Skeletal muscle satellite cell (primary cell): ENCODE measurements at regions not wholly inside any gene's neighbourhood (a gene's known extent, or its start where the extent isn't known, plus 50 kb on each side); places are given as distances from the start of the nearest gene placed in this dataset.

Source experiments
- H3K27me3 ChIP-seq: 2 replicates; pipeline ENCODE4 v1.7.0; 2013; ENCODE audit warnings: low read length; ENCODE audit not compliant: control insufficient read depth, insufficient read depth
- H3K36me3 ChIP-seq: 2 replicates; pipeline ENCODE4 v1.7.0; 2013; ENCODE audit warnings: mild to moderate bottlenecking, control low read depth, low read length; ENCODE audit not compliant: insufficient read depth
- H3K4me1 ChIP-seq: 2 replicates; pipeline ENCODE4 v1.7.0; 2013; ENCODE audit warnings: low read length; ENCODE audit not compliant: control insufficient read depth, insufficient read depth
- H3K4me2 ChIP-seq: 2 replicates; pipeline ENCODE4 v1.7.0; 2013; ENCODE audit warnings: mild to moderate bottlenecking, low read length
- H3K4me3 ChIP-seq: 2 replicates; pipeline ENCODE4 v1.7.0; 2013; ENCODE audit warnings: low read length
- H3K9ac ChIP-seq: 2 replicates; pipeline ENCODE4 v1.7.0; 2013; ENCODE audit warnings: mild to moderate bottlenecking, low read depth, low read length, moderate library complexity
- H3K9me3 ChIP-seq: replicated peaks from 2 replicates; pipeline ENCODE4 v1.7.0; 2013; ENCODE audit warnings: mild to moderate bottlenecking, control low read depth, low read length

GRCh38 chr3:147760085-147760484, 350.9 kb downstream of the ZIC1 start:
- Histone ChIP-seq H3K36me3 (no peaks in the 10 kb centered on the region), H3K27me3 (no peaks in the 10 kb centered on the region), H3K9me3 (no peaks in the 10 kb centered on the region), H3K4me2 (no peak overlapping the region), H3K9ac (no peak overlapping the region), H3K4me1 (peaks cover 5% of the 10 kb centered on the region), H3K4me3 (no peak overlapping the region)

- no peak overlapping the region for H3K4me2 ChIP-seq
- H3K4me1 ChIP-seq, result peaks cover 5% of the 10 kb centered on the region
- no peak overlapping the region for H3K9ac ChIP-seq
- no peaks in the 10 kb centered on the region for H3K9me3 ChIP-seq
- H3K36me3 ChIP-seq, result no peaks in the 10 kb centered on the region
- H3K4me3 ChIP-seq, result no peak overlapping the region
- no peaks in the 10 kb centered on the region for H3K27me3 ChIP-seq
Observed at GRCh38 chr3:147760941-147761340, 351.8 kb downstream of the ZIC1 start.

- Histone ChIP-seq H3K4me3 (no peak overlapping the region), H3K4me2 (no peak overlapping the region), H3K4me1 (peaks cover 33% of the 10 kb centered on the region), H3K36me3 (no peaks in the 10 kb centered on the region), H3K9ac (no peak overlapping the region), H3K27me3 (no peaks in the 10 kb centered on the region), H3K9me3 (no peaks in the 10 kb centered on the region)
Observed at GRCh38 chr3:147773116-147773630, 364.0 kb downstream of the ZIC1 start.

GRCh38 chr3:147775411-147775810, 366.2 kb downstream of the ZIC1 start:
- Histone ChIP-seq H3K4me1 (peaks cover 35% of the 10 kb centered on the region), H3K4me2 (no peak overlapping the region), H3K27me3 (no peaks in the 10 kb centered on the region), H3K36me3 (no peaks in the 10 kb centered on the region), H3K9me3 (no peaks in the 10 kb centered on the region), H3K9ac (no peak overlapping the region), H3K4me3 (no peak overlapping the region)

- Histone ChIP-seq H3K36me3 (no peaks in the 10 kb centered on the region), H3K4me3 (no peak overlapping the region), H3K9ac (no peak overlapping the region), H3K9me3 (no peaks in the 10 kb centered on the region), H3K4me1 (peaks cover 35% of the 10 kb centered on the region), H3K27me3 (no peaks in the 10 kb centered on the region), H3K4me2 (no peak overlapping the region)
Observed at GRCh38 chr3:147775816-147776530, 366.8 kb downstream of the ZIC1 start.

- Histone ChIP-seq H3K36me3 (no peaks in the 10 kb centered on the region), H3K4me1 (no peaks in the 10 kb centered on the region), H3K9me3 (no peaks in the 10 kb centered on the region), H3K4me2 (no peak overlapping the region), H3K9ac (no peak overlapping the region), H3K27me3 (no peaks in the 10 kb centered on the region), H3K4me3 (no peak overlapping the region)
Observed at GRCh38 chr3:147793841-147794240, 384.7 kb downstream of the ZIC1 start.

- no peaks in the 10 kb centered on the region for H3K27me3 ChIP-seq
- no peak overlapping the region for H3K4me2 ChIP-seq
- H3K36me3 ChIP-seq, result no peaks in the 10 kb centered on the region
- H3K9ac ChIP-seq, result no peak overlapping the region
- H3K4me1 ChIP-seq, result no peaks in the 10 kb centered on the region
- no peak overlapping the region for H3K4me3 ChIP-seq
- no peaks in the 10 kb centered on the region for H3K9me3 ChIP-seq
Observed at GRCh38 chr3:147794596-147794995, 385.4 kb downstream of the ZIC1 start.

- Histone ChIP-seq H3K9ac (no peak overlapping the region), H3K9me3 (no peaks in the 10 kb centered on the region)
Observed at GRCh38 chr3:147795418-147795817, 386.3 kb downstream of the ZIC1 start.

GRCh38 chr3:147797095-147797494, 387.9 kb downstream of the ZIC1 start:
- no peak overlapping the region for H3K4me3 ChIP-seq

More at GRCh38 chr3:147795418-147795817, 386.3 kb downstream of the ZIC1 start:
- H3K27me3 ChIP-seq, result no peaks in the 10 kb centered on the region
- no peak overlapping the region for H3K4me2 ChIP-seq
- no peaks in the 10 kb centered on the region for H3K36me3 ChIP-seq
- no peak overlapping the region for H3K4me3 ChIP-seq
- no peaks in the 10 kb centered on the region for H3K4me1 ChIP-seq

GRCh38 chr3:147799601-147800000, 390.4 kb downstream of the ZIC1 start:
- Histone ChIP-seq H3K27me3 (no peaks in the 10 kb centered on the region), H3K4me2 (no peak overlapping the region), H3K36me3 (no peaks in the 10 kb centered on the region), H3K4me1 (no peaks in the 10 kb centered on the region), H3K4me3 (no peak overlapping the region), H3K9me3 (no peaks in the 10 kb centered on the region), H3K9ac (no peak overlapping the region)

More at GRCh38 chr3:147797095-147797494, 387.9 kb downstream of the ZIC1 start:
- Histone ChIP-seq H3K36me3 (no peaks in the 10 kb centered on the region), H3K9me3 (no peaks in the 10 kb centered on the region), H3K9ac (no peak overlapping the region), H3K4me1 (no peaks in the 10 kb centered on the region), H3K27me3 (no peaks in the 10 kb centered on the region), H3K4me2 (no peak overlapping the region)

GRCh38 chr3:147807776-147808175, 398.6 kb downstream of the ZIC1 start:
- Histone ChIP-seq H3K4me3 (no peak overlapping the region), H3K4me1 (no peaks in the 10 kb centered on the region), H3K9ac (no peak overlapping the region), H3K9me3 (no peaks in the 10 kb centered on the region), H3K36me3 (no peaks in the 10 kb centered on the region), H3K4me2 (no peak overlapping the region), H3K27me3 (no peaks in the 10 kb centered on the region)

GRCh38 chr3:147809206-147809605, 400.0 kb downstream of the ZIC1 start:
- Histone ChIP-seq H3K4me3 (no peak overlapping the region), H3K27me3 (no peaks in the 10 kb centered on the region)

More at GRCh38 chr3:147809206-147809605, 400.0 kb downstream of the ZIC1 start:
- Histone ChIP-seq H3K9ac (no peak overlapping the region), H3K4me2 (no peak overlapping the region), H3K9me3 (no peaks in the 10 kb centered on the region), H3K4me1 (no peaks in the 10 kb centered on the region), H3K36me3 (no peaks in the 10 kb centered on the region)
